Activated T-helper 2 cell treated with anti-CD3 and anti-CD28 coated beads, Interferon-gamma antibody, Interleukin-2, Interleukin-4, amounts not matched to agents 10 μg/mL and 5 μg/mL and 100 μg/mL, durations not matched to agents 14 hours and 24 hours and 36 hours (primary cell): ENCODE measurements at regions not wholly inside any gene's neighbourhood (a gene's known extent, or its start where the extent isn't known, plus 50 kb on each side); places are given as distances from the start of the nearest gene placed in this dataset.
"Not testable (repeated sequence)": the region's sequence is repeated elsewhere in the genome, so short reads cannot be mapped to it uniquely, and the experiment has no call there.

Experiments
- DNase-seq: peaks from one replicate; pipeline ENCODE4 v3.0.0; 2021; ENCODE audit warnings: low spot score
- H3K27ac Mint-ChIP-seq: one replicate; pipeline ENCODE4 v1.8.0; 2021; ENCODE audit warnings: mixed read lengths
- H3K27me3 Mint-ChIP-seq: one replicate; pipeline ENCODE4 v1.8.0; 2021; ENCODE audit warnings: low read depth, mixed read lengths
- H3K36me3 Mint-ChIP-seq: one replicate; pipeline ENCODE4 v1.8.0; 2021; ENCODE audit warnings: low read depth, mixed read lengths
- H3K4me1 Mint-ChIP-seq: one replicate; pipeline ENCODE4 v1.8.0; 2021; ENCODE audit warnings: low read depth, mixed read lengths
- H3K4me3 Mint-ChIP-seq: one replicate; pipeline ENCODE4 v1.8.0; 2021; ENCODE audit warnings: low read depth, mild to moderate bottlenecking, moderate library complexity, mixed read lengths
- H3K9me3 Mint-ChIP-seq: one replicate; pipeline ENCODE4 v1.8.0; 2021; ENCODE audit warnings: mixed read lengths
- intact Hi-C: fragments of 100-400 bp; cut with micrococcal nuclease; formaldehyde crosslinking; loops from one replicate; pipeline ENCODE4 v1.15.1; 2023

DNA sequence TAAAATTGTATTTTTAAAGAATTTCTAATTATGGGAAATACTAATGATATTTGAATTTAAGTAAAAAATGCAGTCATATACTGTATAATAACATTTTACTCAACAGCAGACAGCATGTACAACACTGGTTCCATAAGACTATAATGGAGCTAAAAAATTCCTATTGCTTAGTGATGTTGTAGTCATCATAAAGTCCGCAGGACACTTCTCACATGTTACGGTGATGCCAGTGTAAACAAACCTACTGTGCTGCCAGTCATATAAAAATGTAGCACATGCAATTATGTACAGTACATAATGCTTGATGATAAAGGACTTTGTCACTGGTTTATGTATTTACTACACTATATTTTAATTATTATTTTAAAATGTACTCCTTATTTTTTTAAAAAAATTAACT lies 629.3 kb downstream of the IPMK start:
- intact Hi-C loops = no loop called here
- Mint-ChIP-seq H3K27ac (no peak overlapping the region), H3K27me3 (no peaks in the 10 kb centered on the region), H3K4me1 (no peaks in the 10 kb centered on the region), H3K4me3 (no peak overlapping the region), H3K9me3 (no peaks in the 10 kb centered on the region), H3K36me3 (no peaks in the 10 kb centered on the region)
- no peak for DNase-seq

DNA sequence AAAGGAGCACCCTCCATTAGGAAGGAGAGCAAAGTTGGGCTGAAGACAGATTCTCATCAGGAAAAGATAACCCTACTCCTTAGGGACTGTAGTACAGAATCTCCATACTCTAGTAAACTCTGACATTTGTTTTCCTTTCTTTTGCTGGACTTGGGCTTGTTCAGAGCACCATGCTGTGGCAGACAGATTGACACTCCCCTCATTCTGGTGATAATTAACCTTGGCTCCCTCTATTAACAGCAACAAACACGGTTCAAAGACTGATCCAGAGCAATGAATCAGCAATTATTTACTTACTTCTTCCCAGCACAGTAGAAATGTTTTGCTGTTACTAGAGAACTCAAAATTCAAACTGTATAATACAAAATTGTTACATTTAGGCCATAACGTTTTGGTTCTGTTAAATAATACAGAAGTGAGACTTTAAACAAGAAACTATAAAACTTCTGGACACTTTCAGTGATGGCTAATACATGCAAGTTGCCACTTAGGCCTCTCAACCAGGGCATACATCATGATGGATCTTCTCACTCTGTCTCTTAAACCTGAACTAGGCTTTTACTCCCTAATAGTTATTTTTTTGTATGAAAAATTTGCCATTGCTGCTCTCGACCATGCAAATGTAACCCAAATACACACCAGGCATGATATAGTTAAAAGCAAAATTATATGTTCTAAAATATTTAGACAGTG lies 639.0 kb downstream of the IPMK start:
- Mint-ChIP-seq H3K27ac (no peak overlapping the region), H3K27me3 (no peaks in the 10 kb centered on the region), H3K36me3 (no peaks in the 10 kb centered on the region), H3K9me3 (no peaks in the 10 kb centered on the region), H3K4me3 (no peak overlapping the region), H3K4me1 (no peaks in the 10 kb centered on the region)
- intact Hi-C loops = no loop called here
- DNase-seq = no peak

DNA sequence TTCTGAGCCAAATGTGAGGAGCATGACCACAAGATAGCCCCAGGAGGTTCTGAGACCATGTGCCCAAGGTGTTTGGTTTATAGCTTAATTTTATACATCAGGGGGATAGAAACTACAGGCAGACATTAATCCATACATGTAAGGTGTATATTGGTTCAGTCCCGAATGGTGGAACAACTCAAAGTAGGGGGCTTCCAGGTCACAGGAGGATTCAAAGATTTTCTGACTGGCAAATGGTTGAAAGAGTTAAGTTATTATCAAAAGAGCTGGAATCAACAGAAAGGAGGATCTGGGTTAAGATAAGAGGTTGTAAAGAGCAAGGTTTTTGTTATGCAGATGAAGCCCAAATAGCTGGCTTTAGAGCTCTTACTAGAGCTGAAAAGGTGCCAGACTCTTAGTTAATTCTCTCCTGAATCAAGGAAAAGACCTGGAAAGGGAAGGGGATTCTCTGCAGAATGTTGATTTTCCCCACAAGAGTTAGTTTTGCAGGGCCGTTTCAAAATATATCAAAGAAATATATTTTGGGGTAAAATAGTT lies 640.0 kb downstream of the IPMK start:
- no peak overlapping the region for H3K27ac Mint-ChIP-seq
- no peak overlapping the region for H3K4me3 Mint-ChIP-seq
- DNase-seq = no peak
- H3K9me3 Mint-ChIP-seq = no peaks in the 10 kb centered on the region
- H3K4me1 Mint-ChIP-seq = no peaks in the 10 kb centered on the region
- H3K36me3 Mint-ChIP-seq = no peaks in the 10 kb centered on the region
- intact Hi-C loops = no loop called here
- H3K27me3 Mint-ChIP-seq = no peaks in the 10 kb centered on the region

DNA sequence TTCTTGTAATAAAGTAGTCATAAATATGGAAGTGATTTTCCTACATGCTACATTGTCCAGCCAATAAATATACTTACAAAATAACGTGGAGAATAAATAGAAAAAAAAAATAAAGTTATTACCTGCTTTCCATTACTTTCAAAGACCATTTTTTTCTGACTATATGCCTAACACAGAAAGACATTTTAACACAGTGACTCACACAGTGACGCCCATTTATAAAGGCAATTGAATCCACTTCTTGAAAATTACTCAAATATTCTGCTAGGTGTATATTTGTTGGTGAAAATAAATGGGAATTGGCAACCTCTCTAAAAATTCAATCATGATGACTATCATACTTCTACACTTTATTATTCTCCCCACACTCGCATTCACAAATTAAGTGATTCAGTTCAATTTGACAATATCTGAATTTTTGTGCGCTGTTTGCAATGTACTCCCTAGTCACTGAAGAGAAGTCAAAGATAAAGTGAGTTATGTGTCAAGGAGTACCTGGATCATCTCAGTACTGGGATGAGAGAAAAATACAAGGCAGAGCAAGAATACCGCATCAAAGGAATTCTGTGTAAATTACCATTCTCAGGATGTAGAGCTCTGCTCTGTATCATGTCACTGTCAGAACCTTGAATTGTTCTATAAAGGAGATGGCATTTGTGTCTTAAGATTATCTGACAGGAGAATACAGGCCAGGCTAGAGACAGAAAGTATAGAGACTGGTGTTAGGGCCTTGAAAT lies 642.7 kb downstream of the IPMK start:
- H3K4me1 Mint-ChIP-seq = no peaks in the 10 kb centered on the region
- intact Hi-C loops = no loop called here
- no peak for DNase-seq
- H3K27ac Mint-ChIP-seq = no peak overlapping the region
- H3K4me3 Mint-ChIP-seq = no peak overlapping the region
- H3K27me3 Mint-ChIP-seq = no peaks in the 10 kb centered on the region
- no peaks in the 10 kb centered on the region for H3K36me3 Mint-ChIP-seq
- no peaks in the 10 kb centered on the region for H3K9me3 Mint-ChIP-seq

DNA sequence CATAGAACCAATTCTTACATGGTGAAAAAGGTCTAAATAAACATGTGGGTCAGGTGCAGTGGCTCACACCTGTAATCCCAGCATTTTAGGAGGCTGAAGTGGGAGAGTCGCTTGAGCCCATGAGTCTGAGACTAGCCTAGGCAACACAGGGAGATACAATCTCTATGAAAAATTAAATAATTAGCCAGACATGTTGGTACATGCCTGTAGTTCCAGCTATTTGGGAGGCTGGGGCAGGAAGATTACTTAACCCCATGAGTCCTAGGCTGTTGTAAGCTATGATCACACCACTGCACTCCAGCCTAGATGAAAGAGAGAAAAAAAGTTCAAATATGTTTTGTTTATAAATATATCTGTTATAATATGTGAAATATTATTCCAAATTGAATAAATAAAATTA lies 643.6 kb downstream of the IPMK start:
- Mint-ChIP-seq H3K27me3 (no peaks in the 10 kb centered on the region), H3K4me1 (no peaks in the 10 kb centered on the region), H3K4me3 (no peak overlapping the region), H3K27ac (no peak overlapping the region), H3K36me3 (no peaks in the 10 kb centered on the region), H3K9me3 (no peaks in the 10 kb centered on the region)
- no peak for DNase-seq
- intact Hi-C loops = no loop called here

DNA sequence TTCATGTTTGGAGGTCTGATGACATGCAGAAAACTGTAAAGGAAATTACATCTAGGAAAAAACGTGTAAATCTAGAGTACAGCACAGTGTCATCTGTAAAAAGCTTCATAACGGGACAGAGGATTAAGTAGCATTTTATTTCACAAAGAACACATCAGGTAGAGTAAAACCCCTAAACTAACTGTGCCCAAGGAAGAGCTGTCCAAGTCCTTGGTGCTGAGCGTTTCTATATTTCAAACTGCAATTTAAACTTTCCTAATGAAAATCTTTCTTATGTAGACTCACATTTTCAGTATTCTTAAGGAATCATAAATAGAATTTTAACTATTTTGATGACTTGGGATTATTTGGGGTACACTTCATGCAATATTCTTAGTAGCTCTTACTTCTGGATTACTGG lies 646.2 kb downstream of the IPMK start:
- Mint-ChIP-seq H3K27ac (no peak overlapping the region), H3K36me3 (no peaks in the 10 kb centered on the region), H3K27me3 (no peaks in the 10 kb centered on the region), H3K9me3 (no peaks in the 10 kb centered on the region), H3K4me1 (no peaks in the 10 kb centered on the region), H3K4me3 (no peak overlapping the region)
- intact Hi-C loops = no loop called here
- DNase-seq = no peak

DNA sequence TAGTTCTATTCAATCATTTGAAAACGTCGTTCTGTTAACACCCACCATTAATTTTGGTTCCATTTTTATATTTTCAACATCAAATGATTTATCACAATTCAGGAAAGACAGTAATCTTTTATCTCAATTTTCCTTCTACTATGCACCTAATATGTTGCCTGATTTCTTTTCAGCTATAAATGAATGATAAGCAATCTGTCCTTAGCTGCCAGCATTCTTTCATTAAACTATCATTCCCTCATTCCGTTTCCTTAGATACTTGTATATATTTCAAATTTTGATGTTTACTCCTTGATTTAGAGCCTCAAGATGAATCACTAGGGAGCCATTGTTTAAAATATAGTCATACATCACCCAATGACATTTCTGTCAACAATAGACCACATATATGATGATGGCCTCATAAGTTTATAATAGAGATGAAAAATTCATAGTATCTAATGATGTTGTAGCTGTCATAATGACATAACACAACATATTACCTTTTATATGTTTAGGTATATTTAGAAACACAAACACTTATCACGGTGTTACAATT lies 661.7 kb downstream of the IPMK start:
- DNase-seq = no peak
- H3K27ac Mint-ChIP-seq = no peak overlapping the region
- no peaks in the 10 kb centered on the region for H3K36me3 Mint-ChIP-seq
- H3K9me3 Mint-ChIP-seq = peaks cover 4% of the 10 kb centered on the region
- H3K4me1 Mint-ChIP-seq = no peaks in the 10 kb centered on the region
- H3K27me3 Mint-ChIP-seq = no peaks in the 10 kb centered on the region
- intact Hi-C loops = no loop called here
- H3K4me3 Mint-ChIP-seq = no peak overlapping the region

DNA sequence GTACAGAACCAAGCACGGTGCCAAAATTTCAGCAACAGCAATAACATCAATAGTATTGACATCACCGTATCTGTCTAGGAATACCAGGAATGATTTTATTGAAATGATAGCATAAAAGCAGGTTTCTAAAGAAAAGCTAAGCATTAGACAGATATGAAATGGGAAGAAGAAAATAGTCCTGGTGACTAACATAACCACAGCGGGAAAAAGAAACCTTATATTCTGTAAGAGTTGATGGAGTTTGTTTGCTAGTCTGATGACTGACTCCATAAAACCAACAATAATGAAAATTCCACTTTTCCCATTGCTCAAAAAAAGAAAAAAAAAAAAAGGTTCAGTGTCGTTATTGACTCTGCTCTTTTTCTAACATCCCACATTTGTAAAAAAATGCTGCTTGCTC lies 668.3 kb downstream of the IPMK start:
- Mint-ChIP-seq H3K36me3 (no peaks in the 10 kb centered on the region), H3K4me1 (no peaks in the 10 kb centered on the region), H3K9me3 (peaks cover 4% of the 10 kb centered on the region), H3K4me3 (no peak overlapping the region), H3K27me3 (no peaks in the 10 kb centered on the region), H3K27ac (no peak overlapping the region)
- intact Hi-C loops = no loop called here
- no peak for DNase-seq

DNA sequence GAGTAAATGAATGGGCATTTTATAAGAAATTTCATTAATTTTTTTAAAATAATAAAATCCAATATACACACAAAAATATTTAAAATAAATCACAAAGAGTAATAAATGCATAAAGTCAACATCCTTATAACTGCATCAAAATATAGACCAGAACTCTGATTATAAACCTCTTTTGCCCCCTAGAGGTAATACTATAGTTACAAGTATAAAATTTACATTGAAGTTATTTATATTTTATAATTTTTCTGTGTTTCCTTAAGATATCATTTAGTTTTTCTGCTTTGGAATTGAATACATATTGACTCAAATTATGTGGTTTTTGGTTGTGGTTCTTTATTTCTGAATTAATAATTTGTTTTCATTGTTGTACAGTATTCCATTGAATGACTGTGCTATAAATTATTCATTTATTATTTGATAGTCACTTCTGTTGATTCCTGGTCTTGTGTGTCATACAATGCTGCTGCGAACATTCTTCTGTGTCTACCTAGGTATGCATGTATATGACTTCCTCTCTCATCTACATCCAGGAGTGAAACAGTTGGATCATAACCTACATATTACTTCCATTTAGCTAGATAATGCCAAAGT lies 673.6 kb downstream of the IPMK start:
- H3K9me3 Mint-ChIP-seq = no peaks in the 10 kb centered on the region
- intact Hi-C loops = no loop called here

DNA sequence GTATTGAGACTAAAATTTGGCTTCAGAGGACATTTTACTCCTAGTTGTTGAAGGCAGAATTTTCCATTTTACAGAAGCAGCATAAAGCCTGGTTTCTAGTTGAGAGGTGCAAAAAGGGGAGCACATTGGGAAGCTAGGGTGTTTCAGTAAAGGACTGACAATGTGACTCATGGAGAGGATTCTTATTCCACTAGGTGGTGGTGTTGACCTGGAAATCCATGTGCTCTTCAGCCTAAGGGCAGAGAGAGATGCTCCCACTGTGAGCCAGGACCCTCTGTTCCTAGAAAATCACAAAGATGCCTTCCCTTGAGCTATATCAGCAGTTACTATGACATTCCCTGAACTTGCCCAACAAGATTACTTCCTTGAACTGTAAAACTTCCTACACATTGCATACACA lies 687.8 kb downstream of the IPMK start:
- H3K4me3 Mint-ChIP-seq = no peak overlapping the region
- intact Hi-C loops = no loop called here
- no peak overlapping the region for H3K27ac Mint-ChIP-seq
- no peak for DNase-seq
- H3K27me3 Mint-ChIP-seq = no peaks in the 10 kb centered on the region
- no peaks in the 10 kb centered on the region for H3K4me1 Mint-ChIP-seq
- no peaks in the 10 kb centered on the region for H3K36me3 Mint-ChIP-seq
- H3K9me3 Mint-ChIP-seq = peaks cover 21% of the 10 kb centered on the region

More for the DNA sequence above, 673.6 kb downstream of the IPMK start:
- Mint-ChIP-seq H3K27ac (no peak overlapping the region), H3K4me3 (no peak overlapping the region), H3K36me3 (no peaks in the 10 kb centered on the region), H3K27me3 (no peaks in the 10 kb centered on the region), H3K4me1 (no peaks in the 10 kb centered on the region)
- no peak for DNase-seq

DNA sequence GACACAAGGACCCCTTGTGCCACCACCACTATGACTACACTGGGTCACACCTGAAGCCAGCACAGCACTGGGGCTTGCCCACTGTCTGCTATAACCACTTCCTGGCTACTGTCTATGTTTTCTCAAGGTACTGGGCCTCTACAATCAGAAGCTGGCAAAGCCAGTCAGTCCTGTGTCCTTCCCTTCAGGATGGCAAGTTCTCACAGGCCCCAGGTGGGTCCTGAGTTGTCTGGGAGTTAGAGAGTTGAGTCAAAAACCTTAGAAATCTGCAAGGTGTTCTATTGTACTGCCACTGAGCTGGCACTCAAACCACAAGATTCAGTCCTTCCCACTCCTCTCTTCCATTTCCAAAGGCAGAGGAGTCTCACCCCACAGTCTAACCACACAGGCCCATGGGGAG lies 705.5 kb downstream of the IPMK start:
- Mint-ChIP-seq H3K4me1 (no peaks in the 10 kb centered on the region), H3K36me3 (no peaks in the 10 kb centered on the region), H3K4me3 (no peak overlapping the region), H3K27ac (no peak overlapping the region), H3K27me3 (no peaks in the 10 kb centered on the region), H3K9me3 (peaks cover 8% of the 10 kb centered on the region)
- DNase-seq = no peak
- intact Hi-C loops = no loop called here

DNA sequence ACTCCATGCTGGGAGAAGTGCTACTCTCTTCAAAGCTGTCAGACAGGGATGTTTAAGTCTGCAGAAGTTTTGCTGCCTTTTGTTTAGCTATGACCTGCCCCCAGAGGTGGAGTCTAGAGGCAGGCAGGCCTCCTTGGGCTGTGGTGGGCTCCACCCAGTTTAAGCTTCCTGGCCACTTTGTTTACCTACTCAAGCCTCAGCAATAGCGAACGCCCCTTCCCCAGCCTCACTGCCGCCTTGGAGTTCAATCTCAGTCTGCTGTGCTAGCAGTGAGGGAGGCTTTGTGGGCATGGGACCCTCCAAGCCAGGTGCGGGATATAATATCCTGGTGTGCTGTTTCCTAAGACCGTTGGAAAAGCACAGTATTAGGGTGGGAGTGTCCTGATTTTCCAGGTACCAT lies 715.9 kb downstream of the IPMK start:
- H3K4me3 Mint-ChIP-seq, intact Hi-C loops, DNase-seq, H3K4me1 Mint-ChIP-seq, H3K27me3 Mint-ChIP-seq, H3K36me3 Mint-ChIP-seq, H3K27ac Mint-ChIP-seq: not testable (repeated sequence)
- peaks cover 10% of the 10 kb centered on the region for H3K9me3 Mint-ChIP-seq

DNA sequence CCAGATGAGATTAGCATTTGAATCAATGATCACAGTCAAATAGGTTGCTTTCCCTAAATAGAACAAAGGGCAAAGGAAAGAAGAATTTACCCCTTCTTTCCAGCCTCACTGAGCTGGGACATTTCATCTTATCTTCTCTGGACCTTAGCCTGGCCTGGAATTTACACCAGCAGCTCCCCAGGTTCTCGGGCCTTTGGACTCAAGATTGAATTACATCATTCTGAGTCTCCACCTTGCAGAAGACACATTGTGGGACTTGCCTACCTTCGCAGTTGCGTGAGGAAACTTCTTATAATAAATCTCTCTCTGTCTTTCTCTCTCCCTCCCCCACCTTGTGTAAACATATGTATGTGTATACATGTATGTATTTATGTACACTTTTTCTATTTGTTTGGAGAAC lies 732.4 kb downstream of the IPMK start:
- intact Hi-C loops = no loop called here
- peaks cover 2% of the 10 kb centered on the region for H3K9me3 Mint-ChIP-seq
- H3K4me1 Mint-ChIP-seq = no peaks in the 10 kb centered on the region
- no peaks in the 10 kb centered on the region for H3K27me3 Mint-ChIP-seq
- H3K36me3 Mint-ChIP-seq = no peaks in the 10 kb centered on the region
- no peak overlapping the region for H3K27ac Mint-ChIP-seq
- no peak overlapping the region for H3K4me3 Mint-ChIP-seq
- no peak for DNase-seq
